Tibial artery (tissue), 4 donors: ENCODE measurements at regions not wholly inside any gene's neighbourhood (a gene's known extent, or its start where the extent isn't known, plus 50 kb on each side); places are given as distances from the start of the nearest gene placed in this dataset.

Experiments
- DNase-seq, 2 donors: peaks; one replicate each; pipeline ENCODE4 v3.0.0-alpha.2; 2019
- H3K27ac ChIP-seq, 2 donors: fragments of 200-600 bp; sonication (generic) in 1 of 2; 1 replicate in 1 of 2; 2 replicates in 1 of 2; pipeline ENCODE4 v1.5.1; 2018 to 2019; ENCODE audit warnings: mild to moderate bottlenecking in 1 of 2
- H3K27me3 ChIP-seq, 2 donors: fragments of 200-600 bp; sonication (generic) in 1 of 2; one replicate each; pipeline versions ENCODE4 v1.5.1 to v1.6.0; 2016 to 2019
- H3K36me3 ChIP-seq, 3 donors: fragments of 200-600 bp; sonication (generic) in 2 of 3; one replicate each; pipeline ENCODE4 v1.5.1; 2016 to 2019; ENCODE audit warnings: mild to moderate bottlenecking in 2 of 3
- H3K4me1 ChIP-seq, 4 donors: fragments of 200-600 bp; sonication (generic) in 2 of 4; 1 replicate in 3 of 4; 2 replicates in 1 of 4; pipeline ENCODE4 v1.5.1; 2016 to 2019
- H3K4me3 ChIP-seq, 2 donors: fragments of 200-600 bp; sonication (generic) in 1 of 2; 1 replicate in 1 of 2; 2 replicates in 1 of 2; pipeline ENCODE4 v1.5.1; 2018 to 2019; ENCODE audit warnings: mild to moderate bottlenecking in 2 of 2
- H3K9me3 ChIP-seq, 3 donors: fragments of 200-600 bp; sonication (generic) in 1 of 3; one replicate each; pipeline ENCODE4 v1.5.1; 2016 to 2019
- CTCF ChIP-seq, 2 experiments: fragments of 200-600 bp in 1 of 2; fragments of 450-650 bp in 1 of 2; IDR thresholded peaks; one replicate each; pipeline ENCODE4 v1.5.1; 2017 to 2019; ENCODE audit warnings: antibody characterized with exemption in 2 of 2, mild to moderate bottlenecking in 1 of 2, moderate library complexity in 1 of 2
- intact Hi-C: fragments of 100-400 bp; cut with DNase I; formaldehyde crosslinking; loops from one replicate; pipeline ENCODE4 v1.15.0; 2023; ENCODE audit warnings: low total_unique reads

DNA sequence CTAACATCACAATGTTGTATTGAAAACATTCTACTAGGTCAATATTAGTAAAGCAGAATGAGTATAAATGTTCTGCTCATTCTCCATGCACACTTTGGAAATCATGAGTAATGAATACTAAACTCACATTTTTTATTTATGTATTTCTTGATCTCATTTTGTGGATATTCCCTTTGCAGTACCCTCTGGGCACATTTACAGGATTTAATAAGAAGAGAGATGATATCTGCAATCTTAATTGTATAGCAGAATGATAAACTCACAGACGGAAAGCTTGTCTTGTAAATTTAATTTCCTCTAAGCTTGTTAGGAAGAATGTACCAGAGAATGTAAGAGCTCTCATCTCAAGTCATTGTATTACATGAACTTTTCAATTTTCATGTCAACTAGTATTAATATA lies 1279.7 kb downstream of the PCDH7 start:
- TF ChIP-seq CTCF (IDR thresholded peaks at IDR 0.05): no peak
- H3K27me3 ChIP-seq: no peaks in the 10 kb centered on the region
- DNase-seq: no peak

GRCh38 chr4:32000846-32001488 lies 1280.8 kb downstream of the PCDH7 start:
- H3K36me3 ChIP-seq: no peaks in the 10 kb centered on the region
- H3K9me3 ChIP-seq: peaks cover 0 to 5% (median 0%) of the 10 kb centered on the region in 3 donors
- H3K27ac ChIP-seq: no peak overlapping the region
- TF ChIP-seq CTCF (IDR thresholded peaks at IDR 0.05): no peak
- intact Hi-C loops: no loop called here
- no peaks in the 10 kb centered on the region for H3K4me1 ChIP-seq
- no peak for DNase-seq
- no peak overlapping the region for H3K4me3 ChIP-seq
- no peaks in the 10 kb centered on the region for H3K27me3 ChIP-seq

More for the DNA sequence above, 1279.7 kb downstream of the PCDH7 start:
- Histone ChIP-seq H3K9me3 (peaks cover 0 to 5% (median 0%) of the 10 kb centered on the region in 3 donors), H3K27ac (no peak overlapping the region), H3K4me3 (no peak overlapping the region), H3K4me1 (no peaks in the 10 kb centered on the region), H3K36me3 (no peaks in the 10 kb centered on the region)
- intact Hi-C loops: no loop called here

DNA sequence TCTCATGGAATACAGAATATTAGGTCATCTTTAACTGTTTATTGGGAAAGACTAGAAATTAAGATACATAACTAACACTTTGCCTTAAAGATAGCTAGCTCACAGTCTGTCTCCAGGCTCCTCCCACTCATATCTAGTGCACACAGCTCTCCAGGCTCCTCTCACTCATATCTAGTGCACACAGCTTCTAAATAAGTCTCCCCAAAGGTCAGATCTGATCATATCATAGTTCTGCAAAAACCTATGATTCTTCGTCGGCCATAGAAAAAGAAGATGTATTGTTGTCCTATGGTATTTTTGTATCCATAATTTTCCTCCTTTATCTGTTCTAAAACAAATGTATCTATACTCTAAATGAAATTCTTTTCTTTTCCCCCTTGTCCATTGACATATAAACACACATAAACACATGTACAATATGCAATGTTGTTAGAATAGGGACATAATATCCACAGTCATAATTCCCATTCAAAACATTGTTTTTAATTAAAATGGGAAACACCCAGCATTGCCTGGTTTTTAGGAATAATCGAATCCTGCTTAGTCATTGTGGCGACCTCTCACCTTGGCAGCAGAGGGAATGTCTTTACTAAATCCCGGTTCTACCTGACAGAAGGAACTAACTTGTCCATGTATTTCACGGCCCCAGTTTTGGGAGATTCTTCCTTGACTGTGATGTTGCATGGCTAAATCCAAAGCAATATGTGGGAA lies 1282.0 kb downstream of the PCDH7 start:
- intact Hi-C loops: no loop called here
- TF ChIP-seq CTCF (IDR thresholded peaks at IDR 0.05): no peak

DNA sequence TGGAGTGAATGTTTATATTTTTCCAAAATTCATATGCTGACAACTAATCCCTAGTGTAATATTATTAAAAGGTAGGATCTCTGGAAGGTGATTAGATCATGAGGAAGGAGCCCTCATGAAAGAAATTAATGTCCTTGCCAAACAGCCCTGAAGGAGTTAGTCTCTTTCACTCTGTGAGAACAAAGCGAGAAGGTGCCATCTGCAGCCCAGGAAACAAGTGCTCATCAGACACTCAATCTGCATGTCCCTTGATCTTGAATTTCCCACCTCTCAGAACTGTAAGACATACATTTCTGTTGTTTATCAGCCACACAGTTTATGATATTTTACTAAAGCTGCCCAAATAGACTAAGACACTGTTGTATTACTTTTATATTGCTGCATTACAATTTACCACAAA lies 1283.4 kb downstream of the PCDH7 start:
- Histone ChIP-seq H3K27me3 (no peaks in the 10 kb centered on the region), H3K27ac (no peak overlapping the region), H3K9me3 (no peaks in the 10 kb centered on the region), H3K36me3 (no peaks in the 10 kb centered on the region), H3K4me1 (no peaks in the 10 kb centered on the region), H3K4me3 (no peak overlapping the region)
- no peak for DNase-seq
- intact Hi-C loops: no loop called here
- TF ChIP-seq CTCF (IDR thresholded peaks at IDR 0.05): no peak

More for the DNA sequence above, 1282.0 kb downstream of the PCDH7 start:
- DNase-seq: no peak
- H3K27ac ChIP-seq: no peak overlapping the region
- no peak overlapping the region for H3K4me3 ChIP-seq
- no peaks in the 10 kb centered on the region for H3K36me3 ChIP-seq
- no peaks in the 10 kb centered on the region for H3K9me3 ChIP-seq
- no peaks in the 10 kb centered on the region for H3K4me1 ChIP-seq
- H3K27me3 ChIP-seq: no peaks in the 10 kb centered on the region

GRCh38 chr4:32010221-32010620 lies 1290.1 kb downstream of the PCDH7 start:
- Histone ChIP-seq H3K36me3 (no peaks in the 10 kb centered on the region), H3K9me3 (no peaks in the 10 kb centered on the region), H3K27me3 (no peaks in the 10 kb centered on the region), H3K4me3 (no peak overlapping the region), H3K4me1 (no peaks in the 10 kb centered on the region), H3K27ac (no peak overlapping the region)
- intact Hi-C loops: no loop called here
- TF ChIP-seq CTCF (IDR thresholded peaks at IDR 0.05): no peak
- DNase-seq: no peak
